HG03196 (cell line): ENCODE measurements at regions not wholly inside any gene's neighbourhood (a gene's known extent, or its start where the extent isn't known, plus 50 kb on each side); places are given as distances from the start of the nearest gene placed in this dataset.

Source experiments
- ATAC-seq: cut with Tn5 transposase; IDR thresholded peaks from one replicate; pipeline ENCODE4 v1.9.1; 2021; ENCODE audit not compliant: unreplicated experiment

- ATAC-seq, result no peak
These were observed 132.9 kb upstream of the MYLIP start for GRCh38 chr6:15996030-15996429.

GRCh38 chr6:15995493-15995892 is 133.4 kb upstream of the MYLIP start:
- ATAC-seq, result no peak

GRCh38 chr6:15994814-15995459 is 133.9 kb upstream of the MYLIP start:
- no peak for ATAC-seq

GRCh38 chr6:15993716-15994228 is 135.1 kb upstream of the MYLIP start:
- ATAC-seq, result no peak

GRCh38 chr6:15990179-15990578 is 138.7 kb upstream of the MYLIP start:
- ATAC-seq, result no peak

- ATAC-seq, result peak; percentile 80
These were observed 139.5 kb upstream of the MYLIP start for GRCh38 chr6:15989397-15989796.

- ATAC-seq, result no peak
These were observed 141.3 kb upstream of the MYLIP start for GRCh38 chr6:15987569-15987968.

- ATAC-seq, result no peak
These were observed 142.8 kb upstream of the MYLIP start for GRCh38 chr6:15986027-15986629.

GRCh38 chr6:15985379-15985959 is 143.4 kb upstream of the MYLIP start:
- no peak for ATAC-seq

GRCh38 chr6:15981956-15982355 is 146.9 kb upstream of the MYLIP start:
- ATAC-seq, result no peak

- ATAC-seq, result no peak
These were observed 148.1 kb upstream of the MYLIP start for GRCh38 chr6:15980801-15981200.

GRCh38 chr6:15978426-15978825 is 150.5 kb upstream of the MYLIP start:
- no peak for ATAC-seq

GRCh38 chr6:15977050-15977449 is 151.8 kb upstream of the MYLIP start:
- no peak for ATAC-seq

GRCh38 chr6:15974817-15975216 is 154.1 kb upstream of the MYLIP start:
- no peak for ATAC-seq

- ATAC-seq, result no peak
These were observed 158.4 kb upstream of the MYLIP start for GRCh38 chr6:15970517-15970916.

GRCh38 chr6:15969236-15969778 is 159.6 kb upstream of the MYLIP start:
- ATAC-seq, result no peak

GRCh38 chr6:15968519-15968918 is 160.4 kb upstream of the MYLIP start:
- no peak for ATAC-seq

- no peak for ATAC-seq
These were observed 162.8 kb upstream of the MYLIP start for GRCh38 chr6:15966000-15966520.

- ATAC-seq, result no peak
These were observed 166.5 kb upstream of the MYLIP start for GRCh38 chr6:15962449-15962764.

GRCh38 chr6:15961635-15962448 is 167.0 kb upstream of the MYLIP start:
- no peak for ATAC-seq
